ENCODE measurements at regions not wholly inside any gene's neighbourhood (a gene's known extent, or its start where the extent isn't known, plus 50 kb on each side); places are given as distances from the start of the nearest gene placed in this dataset.

- H3K4me3 ChIP-seq (ENCODE audit: control insufficient read depth, low read depth, low read length) = no peak overlapping the region
- no peak for TF ChIP-seq CTCF (conservative IDR thresholded peaks at IDR 0.05; ENCODE audit: control insufficient read depth, insufficient read depth, low read depth, low read length)
- DNase-seq (ENCODE audit: low read depth) = no peak
Measured at GRCh38 chr3:31420311-31420710, 112.4 kb upstream of the STT3B start.

- TF ChIP-seq CTCF (conservative IDR thresholded peaks at IDR 0.05; ENCODE audit: control insufficient read depth, insufficient read depth, low read depth, low read length) = no peak
- no peak for DNase-seq (ENCODE audit: low read depth)
- no peak overlapping the region for H3K4me3 ChIP-seq (ENCODE audit: control insufficient read depth, low read depth, low read length)
Measured at GRCh38 chr3:31421314-31422048, 111.2 kb upstream of the STT3B start.

DNA sequence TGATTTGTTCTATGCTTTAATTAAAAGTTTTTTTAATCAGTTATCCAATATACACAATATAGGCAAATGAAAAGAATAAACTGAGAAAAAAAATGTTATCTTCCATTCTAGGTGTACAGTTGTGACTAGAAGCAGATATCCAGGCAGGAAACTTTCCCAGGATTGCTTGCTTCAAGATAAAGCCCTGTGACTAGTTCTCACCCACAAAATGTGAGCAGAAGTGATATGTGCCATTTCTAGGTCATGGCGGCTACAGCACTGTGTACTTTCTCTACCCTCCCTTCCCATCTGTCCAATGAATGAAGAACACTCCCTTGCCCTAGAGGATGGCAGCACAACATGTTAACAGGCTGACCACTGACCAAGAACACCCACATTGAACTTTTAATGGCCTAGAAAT lies 110.5 kb upstream of the STT3B start:
- no peak for DNase-seq (ENCODE audit: low read depth)
- no peak for TF ChIP-seq CTCF (conservative IDR thresholded peaks at IDR 0.05; ENCODE audit: control insufficient read depth, insufficient read depth, low read depth, low read length)
- no peak overlapping the region for H3K4me3 ChIP-seq (ENCODE audit: control insufficient read depth, low read depth, low read length)

- TF ChIP-seq CTCF (conservative IDR thresholded peaks at IDR 0.05; ENCODE audit: control insufficient read depth, insufficient read depth, low read depth, low read length) = no peak
- peak; percentile 93 for DNase-seq (ENCODE audit: low read depth)
- H3K4me3 ChIP-seq (ENCODE audit: control insufficient read depth, low read depth, low read length) = no peak overlapping the region
Measured at GRCh38 chr3:31423482-31423881, 109.2 kb upstream of the STT3B start.

DNA sequence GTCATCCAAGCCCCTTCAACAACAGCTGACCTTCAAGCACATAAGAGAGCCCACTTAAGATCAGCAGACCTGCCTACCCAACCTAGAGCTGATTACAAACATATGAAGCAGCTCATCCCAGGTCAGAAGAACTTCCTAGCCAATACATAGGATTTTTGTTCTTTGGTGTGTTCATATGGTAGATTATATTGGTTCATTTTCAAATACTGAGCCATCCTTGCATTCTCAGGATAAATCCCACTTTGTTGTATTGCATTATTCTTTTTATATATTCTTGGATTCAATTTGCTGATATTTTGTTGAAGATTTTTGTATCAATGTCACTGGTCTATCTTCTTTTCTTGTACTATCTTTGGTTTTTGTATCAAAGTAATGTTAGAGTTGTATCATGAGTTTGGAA lies 107.3 kb upstream of the STT3B start:
- TF ChIP-seq CTCF (conservative IDR thresholded peaks at IDR 0.05; ENCODE audit: control insufficient read depth, insufficient read depth, low read depth, low read length) = no peak
- DNase-seq (ENCODE audit: low read depth) = no peak
- H3K4me3 ChIP-seq (ENCODE audit: control insufficient read depth, low read depth, low read length) = no peak overlapping the region

GRCh38 chr3:31427623-31428022 lies 105.1 kb upstream of the STT3B start:
- H3K4me3 ChIP-seq (ENCODE audit: control insufficient read depth, low read depth, low read length) = no peak overlapping the region
- no peak for TF ChIP-seq CTCF (conservative IDR thresholded peaks at IDR 0.05; ENCODE audit: control insufficient read depth, insufficient read depth, low read depth, low read length)
- DNase-seq (ENCODE audit: low read depth) = no peak

DNA sequence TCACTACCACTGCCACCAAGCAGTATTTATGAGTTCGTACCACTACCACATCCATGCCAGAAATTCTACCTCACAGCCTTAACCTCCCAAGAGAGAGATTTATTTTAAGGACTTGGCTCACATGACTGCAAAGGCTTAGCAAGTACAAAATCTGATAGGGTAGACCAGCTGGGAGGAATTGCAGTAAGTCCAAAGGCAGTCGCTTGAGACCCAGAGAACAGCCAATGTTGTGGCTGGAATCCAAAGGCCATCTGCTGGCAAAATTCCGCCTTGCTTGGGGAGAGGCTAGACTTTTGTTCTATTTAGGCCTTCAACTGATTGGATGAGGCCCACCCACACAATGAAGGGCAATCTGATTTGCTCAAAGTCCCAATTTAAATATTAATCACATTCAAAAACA lies 101.4 kb upstream of the STT3B start:
- no peak for DNase-seq (ENCODE audit: low read depth)
- TF ChIP-seq CTCF (conservative IDR thresholded peaks at IDR 0.05; ENCODE audit: control insufficient read depth, insufficient read depth, low read depth, low read length) = no peak
- no peak overlapping the region for H3K4me3 ChIP-seq (ENCODE audit: control insufficient read depth, low read depth, low read length)

Measured in fibroblast of mammary gland (primary cell).